Endothelial cell (in vitro differentiated cells): ENCODE measurements at regions not wholly inside any gene's neighbourhood (a gene's known extent, or its start where the extent isn't known, plus 50 kb on each side); places are given as distances from the start of the nearest gene placed in this dataset.

Experiments
- DNase-seq: peaks from one replicate; pipeline ENCODE4 v3.0.0; 2021; ENCODE audit warnings: low spot score
- H3K27ac Mint-ChIP-seq: one replicate; pipeline ENCODE4 v1.8.0; 2021; ENCODE audit warnings: mixed read lengths, inconsistent platforms; ENCODE audit not compliant: unreplicated experiment
- H3K27me3 Mint-ChIP-seq: one replicate; pipeline ENCODE4 v1.8.0; 2021; ENCODE audit warnings: mild to moderate bottlenecking, moderate library complexity, mixed read lengths, inconsistent platforms; ENCODE audit not compliant: unreplicated experiment
- H3K36me3 Mint-ChIP-seq: one replicate; pipeline ENCODE4 v1.8.0; 2021; ENCODE audit warnings: mild to moderate bottlenecking, low read depth, mixed read lengths, inconsistent platforms; ENCODE audit not compliant: unreplicated experiment
- H3K4me1 Mint-ChIP-seq: one replicate; pipeline ENCODE4 v1.8.0; 2021; ENCODE audit warnings: mild to moderate bottlenecking, mixed read lengths, inconsistent platforms; ENCODE audit not compliant: unreplicated experiment
- H3K4me3 Mint-ChIP-seq: one replicate; pipeline ENCODE4 v1.8.0; 2021; ENCODE audit warnings: mild to moderate bottlenecking, mixed read lengths, inconsistent platforms; ENCODE audit not compliant: unreplicated experiment
- H3K9me3 Mint-ChIP-seq: one replicate; pipeline ENCODE4 v1.8.0; 2021; ENCODE audit warnings: mixed read lengths, inconsistent platforms; ENCODE audit not compliant: unreplicated experiment
- TF ChIP-seq, protein P1 (sequence below): fragments of 200-600 bp; sonication (generic); IDR thresholded peaks from one replicate; pipeline ENCODE4 v1.5.0; 2021; ENCODE audit warnings: antibody characterized with exemption; ENCODE audit not compliant: unreplicated experiment

DNA sequence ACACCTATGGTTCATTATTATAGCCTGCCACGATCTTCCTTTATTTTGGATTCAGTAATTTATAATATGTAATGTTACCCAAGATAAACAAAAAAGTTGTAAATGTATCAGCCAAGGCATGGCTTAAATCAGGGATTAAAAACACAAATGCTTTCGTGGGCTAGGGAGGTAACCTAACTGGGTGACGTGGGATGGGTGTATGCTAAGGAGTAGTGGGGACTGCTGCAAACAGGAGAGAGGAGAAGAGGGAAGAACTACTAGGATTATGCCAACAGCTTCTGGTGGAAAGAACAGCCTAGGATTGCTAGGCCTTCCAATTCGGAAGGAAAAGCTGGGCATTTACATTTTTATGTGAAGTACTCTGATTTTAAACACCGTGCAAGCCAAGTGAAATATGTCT, 244.8 kb upstream of the POU3F2 start:
- DNase-seq: no peak
- Mint-ChIP-seq H3K4me3 (no peak overlapping the region), H3K27ac (no peak overlapping the region), H3K9me3 (no peaks in the 10 kb centered on the region), H3K27me3 (no peaks in the 10 kb centered on the region), H3K4me1 (no peaks in the 10 kb centered on the region), H3K36me3 (no peaks in the 10 kb centered on the region)
- TF ChIP-seq, protein P1, sequence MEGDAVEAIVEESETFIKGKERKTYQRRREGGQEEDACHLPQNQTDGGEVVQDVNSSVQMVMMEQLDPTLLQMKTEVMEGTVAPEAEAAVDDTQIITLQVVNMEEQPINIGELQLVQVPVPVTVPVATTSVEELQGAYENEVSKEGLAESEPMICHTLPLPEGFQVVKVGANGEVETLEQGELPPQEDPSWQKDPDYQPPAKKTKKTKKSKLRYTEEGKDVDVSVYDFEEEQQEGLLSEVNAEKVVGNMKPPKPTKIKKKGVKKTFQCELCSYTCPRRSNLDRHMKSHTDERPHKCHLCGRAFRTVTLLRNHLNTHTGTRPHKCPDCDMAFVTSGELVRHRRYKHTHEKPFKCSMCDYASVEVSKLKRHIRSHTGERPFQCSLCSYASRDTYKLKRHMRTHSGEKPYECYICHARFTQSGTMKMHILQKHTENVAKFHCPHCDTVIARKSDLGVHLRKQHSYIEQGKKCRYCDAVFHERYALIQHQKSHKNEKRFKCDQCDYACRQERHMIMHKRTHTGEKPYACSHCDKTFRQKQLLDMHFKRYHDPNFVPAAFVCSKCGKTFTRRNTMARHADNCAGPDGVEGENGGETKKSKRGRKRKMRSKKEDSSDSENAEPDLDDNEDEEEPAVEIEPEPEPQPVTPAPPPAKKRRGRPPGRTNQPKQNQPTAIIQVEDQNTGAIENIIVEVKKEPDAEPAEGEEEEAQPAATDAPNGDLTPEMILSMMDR: no peak

DNA sequence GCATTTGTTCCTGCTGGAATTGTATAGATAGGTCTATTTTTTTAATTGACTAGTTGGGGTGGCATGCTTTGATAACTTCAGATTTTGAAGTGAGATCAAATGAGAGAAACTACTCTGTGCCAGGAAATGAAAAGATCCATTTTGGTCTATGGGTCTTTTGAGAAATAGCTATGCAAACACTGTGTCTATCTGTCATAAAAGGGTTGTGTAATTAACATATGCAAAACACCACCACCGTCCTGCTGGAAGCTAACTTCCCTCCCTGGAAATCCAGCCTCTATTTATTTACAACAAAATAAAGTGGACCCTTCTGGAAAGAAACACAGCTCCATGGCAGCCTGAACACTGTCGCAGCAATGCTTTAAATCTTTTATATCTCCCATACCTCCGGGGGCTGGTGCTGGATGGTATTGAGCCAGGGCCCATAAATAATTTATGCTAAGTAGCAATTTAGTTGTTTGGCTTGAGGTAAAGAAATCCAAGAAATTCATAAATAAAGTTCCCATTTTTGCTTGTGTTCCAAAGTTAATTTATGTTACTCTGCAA, 244.2 kb upstream of the POU3F2 start:
- H3K9me3 Mint-ChIP-seq: no peaks in the 10 kb centered on the region
- H3K36me3 Mint-ChIP-seq: no peaks in the 10 kb centered on the region
- no peaks in the 10 kb centered on the region for H3K27me3 Mint-ChIP-seq
- H3K4me3 Mint-ChIP-seq: no peak overlapping the region
- no peaks in the 10 kb centered on the region for H3K4me1 Mint-ChIP-seq
- TF ChIP-seq, protein P1: no peak
- H3K27ac Mint-ChIP-seq: no peak overlapping the region
- DNase-seq: no peak

DNA sequence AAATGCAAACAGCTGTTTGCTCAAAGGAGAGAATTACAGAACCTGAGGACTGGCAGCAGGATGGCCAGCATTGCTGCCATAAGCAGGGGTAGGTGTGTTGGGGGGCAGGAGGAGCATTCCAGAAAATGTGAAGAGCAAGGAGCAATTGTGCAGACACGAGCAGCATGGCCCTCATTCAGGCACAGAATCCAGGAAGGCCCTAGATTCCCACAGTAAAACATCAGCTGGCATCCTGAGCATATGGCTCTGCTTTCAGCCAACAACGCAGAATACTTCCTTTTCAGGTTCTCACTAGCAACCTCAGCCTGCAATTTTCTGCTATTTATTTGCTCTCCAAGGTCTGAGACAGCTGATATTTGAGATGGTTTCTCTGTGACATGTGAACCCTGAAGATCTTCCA, 243.4 kb upstream of the POU3F2 start:
- no peaks in the 10 kb centered on the region for H3K9me3 Mint-ChIP-seq
- H3K4me1 Mint-ChIP-seq: no peaks in the 10 kb centered on the region
- no peak for DNase-seq
- H3K27me3 Mint-ChIP-seq: no peaks in the 10 kb centered on the region
- TF ChIP-seq, protein P1: no peak
- no peak overlapping the region for H3K27ac Mint-ChIP-seq
- no peaks in the 10 kb centered on the region for H3K36me3 Mint-ChIP-seq
- no peak overlapping the region for H3K4me3 Mint-ChIP-seq

- no peak overlapping the region for H3K4me3 Mint-ChIP-seq
- no peaks in the 10 kb centered on the region for H3K27me3 Mint-ChIP-seq
- no peaks in the 10 kb centered on the region for H3K4me1 Mint-ChIP-seq
- DNase-seq: no peak
- TF ChIP-seq, protein P1: no peak
- no peaks in the 10 kb centered on the region for H3K36me3 Mint-ChIP-seq
- H3K27ac Mint-ChIP-seq: no peak overlapping the region
- no peaks in the 10 kb centered on the region for H3K9me3 Mint-ChIP-seq
These were observed 240.7 kb upstream of the POU3F2 start for GRCh38 chr6:98593676-98594075.

GRCh38 chr6:98601716-98602115, 232.7 kb upstream of the POU3F2 start:
- no peak for DNase-seq
- no peak overlapping the region for H3K27ac Mint-ChIP-seq
- H3K4me1 Mint-ChIP-seq: no peaks in the 10 kb centered on the region
- no peaks in the 10 kb centered on the region for H3K9me3 Mint-ChIP-seq
- TF ChIP-seq, protein P1: no peak
- H3K4me3 Mint-ChIP-seq: no peak overlapping the region
- peaks cover 3% of the 10 kb centered on the region for H3K27me3 Mint-ChIP-seq
- no peaks in the 10 kb centered on the region for H3K36me3 Mint-ChIP-seq
